HG02763 (cell line): ENCODE measurements at regions not wholly inside any gene's neighbourhood (a gene's known extent, or its start where the extent isn't known, plus 50 kb on each side); places are given as distances from the start of the nearest gene placed in this dataset.
"Not testable (repeated sequence)": the region's sequence is repeated elsewhere in the genome, so short reads cannot be mapped to it uniquely, and the experiment has no call there.

Source experiments
- ATAC-seq: cut with Tn5 transposase; IDR thresholded peaks from one replicate; pipeline ENCODE4 v1.9.1; 2021; ENCODE audit warnings: mild to moderate bottlenecking, moderate library complexity; ENCODE audit not compliant: unreplicated experiment

- not testable (repeated sequence) for ATAC-seq
Measured at GRCh38 chr18:5830902-5831301, 64.4 kb downstream of the TMEM200C start.

- ATAC-seq: no peak
Measured at GRCh38 chr18:5828913-5829312, 66.4 kb downstream of the TMEM200C start.

- ATAC-seq: no peak
Measured at GRCh38 chr18:5825663-5826062, 69.7 kb downstream of the TMEM200C start.

GRCh38 chr18:5824370-5824984, 70.8 kb downstream of the TMEM200C start:
- no peak for ATAC-seq

GRCh38 chr18:5817816-5818215, 77.5 kb downstream of the TMEM200C start:
- no peak for ATAC-seq

- ATAC-seq: no peak
Measured at GRCh38 chr18:5806860-5807259, 88.5 kb downstream of the TMEM200C start.

GRCh38 chr18:5787936-5788335, 107.4 kb downstream of the TMEM200C start:
- ATAC-seq: no peak

- ATAC-seq: no peak
Measured at GRCh38 chr18:5779922-5780321, 115.4 kb downstream of the TMEM200C start.

- no peak for ATAC-seq
Measured at GRCh38 chr18:5772306-5773105, 122.8 kb downstream of the TMEM200C start.

GRCh38 chr18:5771343-5771742, 124.0 kb downstream of the TMEM200C start:
- no peak for ATAC-seq

GRCh38 chr18:5770176-5770575, 125.1 kb downstream of the TMEM200C start:
- ATAC-seq: no peak

GRCh38 chr18:5768454-5768853, 126.9 kb downstream of the TMEM200C start:
- no peak for ATAC-seq

- ATAC-seq: no peak
Measured at GRCh38 chr18:5759194-5759593, 136.1 kb downstream of the TMEM200C start.

- ATAC-seq: no peak
Measured at GRCh38 chr18:5756823-5757222, 138.5 kb downstream of the TMEM200C start.

- ATAC-seq: no peak
Measured at GRCh38 chr18:5747678-5748077, 147.6 kb downstream of the TMEM200C start.

GRCh38 chr18:5746844-5747243, 148.5 kb downstream of the TMEM200C start:
- ATAC-seq: no peak

- ATAC-seq: no peak
Measured at GRCh38 chr18:5744659-5745058, 150.7 kb downstream of the TMEM200C start.

GRCh38 chr18:5738526-5738925, 156.8 kb downstream of the TMEM200C start:
- no peak for ATAC-seq

- no peak for ATAC-seq
Measured at GRCh38 chr18:5732318-5732717, 163.0 kb downstream of the TMEM200C start.

GRCh38 chr18:5729983-5730699, 165.2 kb downstream of the TMEM200C start:
- ATAC-seq: no peak

- no peak for ATAC-seq
Measured at GRCh38 chr18:5728531-5728930, 166.8 kb downstream of the TMEM200C start.

- no peak for ATAC-seq
Measured at GRCh38 chr18:5726011-5726410, 169.3 kb downstream of the TMEM200C start.
